ENCODE measurements at regions not wholly inside any gene's neighbourhood (a gene's known extent, or its start where the extent isn't known, plus 50 kb on each side); places are given as distances from the start of the nearest gene placed in this dataset.
A peak's percentile ranks its signal among the peaks of the same experiment; 100 is the strongest.
"Not testable (repeated sequence)": the region's sequence is repeated elsewhere in the genome, so short reads cannot be mapped to it uniquely, and the experiment has no call there.

DNA sequence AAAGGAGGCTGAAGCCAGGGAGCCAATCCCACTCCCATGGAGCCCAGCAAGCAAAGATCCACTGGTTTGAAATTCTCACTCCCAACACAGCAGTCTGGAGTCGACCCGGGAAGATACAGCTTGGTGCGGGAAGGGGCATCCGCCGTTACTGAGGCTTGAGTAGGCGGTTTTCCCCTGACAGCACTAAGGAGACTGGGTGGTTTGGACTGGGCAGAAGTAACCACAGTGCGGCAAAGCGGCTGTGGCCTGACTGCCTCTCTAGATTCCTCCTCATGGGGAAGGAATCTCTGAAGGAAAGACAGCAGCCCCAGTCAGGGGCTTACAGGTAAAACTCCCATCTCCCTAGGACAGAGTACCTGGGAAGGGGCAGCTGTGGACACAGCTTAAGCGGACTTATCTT lies 261.6 kb upstream of the KYNU start:
- DNase-seq = no peak

DNA sequence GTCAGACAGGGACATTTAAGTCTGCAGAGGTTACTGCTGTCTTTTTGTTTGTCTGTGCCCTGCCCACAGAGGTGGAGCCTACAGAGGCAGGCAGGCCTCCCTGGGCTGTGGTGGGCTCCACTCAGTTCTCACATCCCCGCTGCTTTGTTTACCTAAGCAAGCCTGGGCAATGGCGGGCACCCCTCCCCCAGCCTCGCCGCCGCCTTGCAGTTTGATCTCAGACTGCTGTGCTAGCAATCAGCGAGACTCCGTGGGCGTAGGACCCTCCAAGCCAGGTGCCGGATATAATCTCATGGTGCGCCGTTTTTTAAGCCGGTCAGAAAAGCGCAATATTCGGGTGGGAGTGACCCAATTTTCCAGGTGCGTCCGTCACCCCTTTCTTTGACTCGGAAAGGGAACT lies 264.3 kb upstream of the KYNU start:
- DNase-seq = not testable (repeated sequence)

DNA sequence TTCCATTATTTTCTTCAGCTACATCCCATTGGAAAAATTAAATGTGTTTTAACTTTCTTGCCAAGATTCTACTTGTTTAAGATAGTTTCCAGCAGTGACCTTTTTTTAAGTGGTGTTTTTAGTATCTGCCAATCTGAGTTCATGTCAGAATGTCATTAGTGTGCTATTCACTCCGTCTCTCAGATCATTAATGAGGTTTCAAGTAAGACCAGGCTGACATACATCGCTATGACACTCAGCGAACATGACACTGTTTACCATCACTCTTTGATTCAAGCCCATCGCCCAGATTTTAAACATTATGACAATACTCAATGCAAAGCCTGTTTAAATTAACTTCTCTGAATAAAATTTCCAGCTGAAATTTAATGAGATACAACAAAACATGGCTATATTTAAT lies 272.0 kb upstream of the KYNU start:
- no peak for DNase-seq

DNA sequence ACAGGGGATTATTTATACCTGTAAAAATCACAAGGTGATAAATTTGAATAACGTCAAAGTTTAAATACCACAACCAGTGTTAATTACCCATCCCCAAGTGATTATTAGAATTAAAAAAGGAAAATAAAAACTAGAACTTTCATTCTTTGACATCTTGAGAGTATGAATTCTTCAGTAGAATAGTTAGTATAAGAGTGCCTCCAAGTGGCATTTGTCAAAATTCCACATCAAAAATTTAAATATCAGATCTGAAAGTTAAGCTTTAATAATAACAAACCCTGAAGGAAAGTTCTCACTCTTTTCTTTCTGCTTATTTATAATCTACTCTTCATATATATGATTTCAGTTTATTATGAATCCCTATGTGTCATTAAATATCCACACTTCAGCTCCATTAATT lies 273.7 kb upstream of the KYNU start:
- DNase-seq = peak; percentile 10

DNA sequence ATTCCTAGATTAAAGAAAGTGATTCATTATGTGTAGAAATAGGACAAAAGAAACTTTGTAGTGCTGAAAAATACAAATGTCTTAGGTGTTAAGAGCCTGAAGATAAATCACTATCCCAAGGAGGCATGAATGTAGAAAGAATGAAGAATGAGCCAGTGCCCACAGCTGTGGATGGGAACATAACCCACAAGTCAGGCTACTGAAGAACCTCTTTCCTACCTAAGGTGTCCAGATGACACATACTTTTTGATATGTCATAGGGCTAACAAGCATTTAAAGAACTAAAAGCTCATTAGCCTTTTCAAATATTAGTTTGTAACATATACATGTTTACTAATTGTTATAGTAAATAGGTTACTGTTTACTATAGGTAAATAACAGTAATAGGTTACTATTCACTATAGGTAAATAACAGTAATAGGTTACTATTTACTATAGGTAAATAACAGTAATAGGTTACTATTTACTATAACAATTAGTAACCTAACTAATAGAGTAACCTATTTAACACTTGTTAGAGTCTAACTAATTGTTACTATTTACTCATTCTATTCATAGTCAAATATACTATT lies 275.0 kb upstream of the KYNU start:
- DNase-seq = no peak

DNA sequence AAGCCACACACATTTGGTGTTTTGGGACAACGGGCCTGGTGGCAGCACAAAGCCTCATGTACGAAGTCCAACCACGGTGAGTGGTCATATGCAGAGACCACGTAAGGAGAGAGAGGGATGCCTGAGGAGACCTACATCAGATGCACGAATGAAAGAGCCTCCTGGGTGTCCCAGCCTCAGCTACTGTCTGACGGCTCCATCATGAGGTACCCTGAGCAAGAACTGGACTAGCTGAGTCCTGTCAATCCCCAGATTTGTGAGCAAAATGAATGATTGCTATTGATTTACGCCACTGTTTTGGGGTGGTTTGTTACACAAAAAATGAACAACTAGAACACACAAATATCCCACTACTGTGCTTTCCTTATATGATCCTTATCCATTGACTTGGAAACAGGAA lies 275.7 kb upstream of the KYNU start:
- DNase-seq = no peak

DNA sequence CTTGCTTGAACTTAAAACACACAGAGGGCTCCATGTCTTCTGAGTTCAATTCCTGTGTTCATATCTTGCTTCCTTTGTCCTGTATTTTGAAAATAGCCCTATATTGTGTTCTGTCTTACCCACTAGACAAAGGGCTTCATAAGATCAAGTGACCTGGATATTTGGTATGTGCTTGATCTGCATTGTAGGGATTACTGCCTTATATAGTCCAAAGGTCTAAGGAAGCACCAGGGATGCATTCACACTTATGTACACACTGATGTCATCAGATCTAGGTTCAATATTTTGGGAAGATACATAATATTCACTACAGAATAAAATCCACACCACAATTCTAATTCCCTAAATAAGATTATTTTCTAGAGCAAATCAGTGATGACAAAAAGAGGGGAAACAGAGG lies 278.0 kb upstream of the KYNU start:
- no peak for DNase-seq

DNA sequence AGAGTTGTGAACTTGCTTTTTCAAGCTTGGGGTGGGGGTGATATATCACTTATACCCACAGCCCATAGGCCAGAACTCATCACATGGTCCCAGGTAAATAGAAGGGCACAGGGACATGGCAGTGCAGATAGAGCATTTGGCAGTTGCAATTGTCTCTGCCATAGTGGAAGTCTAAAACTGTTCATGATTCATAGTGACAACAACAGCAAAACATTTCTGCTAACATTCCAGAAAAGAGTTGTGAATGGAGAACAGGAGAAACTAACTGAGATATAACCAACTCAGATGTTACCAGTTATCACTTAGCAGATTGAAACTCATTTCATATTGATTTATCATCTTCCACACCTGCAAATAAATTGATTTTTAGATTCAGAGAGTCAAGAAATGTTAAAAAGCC lies 278.6 kb upstream of the KYNU start:
- DNase-seq = no peak

DNA sequence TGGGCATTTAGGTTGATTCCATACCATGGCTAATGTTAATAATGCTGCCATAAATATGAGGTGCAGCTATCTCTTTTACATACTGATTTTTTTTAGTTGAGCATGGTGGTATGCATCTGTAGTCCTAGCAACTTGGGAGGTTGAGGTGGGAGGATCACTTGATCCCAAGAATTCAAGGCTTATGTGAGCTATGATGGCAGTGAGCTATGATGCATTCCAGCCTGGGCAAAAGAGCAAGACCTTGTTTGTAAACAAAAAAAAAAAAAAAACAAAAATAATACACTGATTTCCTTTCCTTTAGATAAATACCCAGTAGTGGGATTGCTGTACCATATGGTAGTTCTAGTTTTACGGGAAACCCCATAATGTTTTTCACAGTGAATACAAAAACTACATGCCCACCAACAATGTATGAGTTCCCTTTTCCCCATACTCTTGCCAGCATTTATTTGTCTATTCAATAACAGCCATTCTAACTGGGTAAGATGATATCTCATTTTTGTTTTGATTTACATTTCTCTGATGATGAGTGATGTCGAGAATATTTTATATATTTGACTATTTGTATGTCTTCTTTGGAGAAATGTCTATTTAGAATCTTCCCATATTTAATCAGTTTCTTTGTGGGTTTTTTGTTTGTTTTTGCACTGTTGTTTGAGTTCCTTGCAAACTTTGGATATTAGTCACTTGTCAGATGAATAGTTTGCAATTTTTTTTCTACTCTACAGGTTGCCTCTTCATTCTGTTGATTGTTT lies 281.0 kb upstream of the KYNU start:
- no peak for DNase-seq

DNA sequence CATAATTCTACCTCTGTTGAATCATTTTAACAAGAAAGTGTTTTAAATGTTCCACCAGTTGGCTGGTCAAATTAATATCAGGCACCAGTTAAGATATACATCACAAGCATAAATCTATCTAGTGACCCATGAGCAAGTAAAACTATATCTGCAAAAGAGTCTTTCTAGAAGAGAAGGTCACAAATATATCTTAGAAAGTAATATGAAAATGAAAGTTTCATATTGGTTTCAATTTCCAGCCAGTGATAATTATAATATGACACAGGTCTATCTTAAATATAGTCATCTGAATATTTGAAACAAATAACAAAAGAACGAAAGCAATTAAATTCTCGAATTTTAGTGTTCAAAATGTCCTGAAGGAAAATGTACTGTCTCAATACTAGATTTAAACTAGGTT lies 282.5 kb upstream of the KYNU start:
- no peak for DNase-seq

DNA sequence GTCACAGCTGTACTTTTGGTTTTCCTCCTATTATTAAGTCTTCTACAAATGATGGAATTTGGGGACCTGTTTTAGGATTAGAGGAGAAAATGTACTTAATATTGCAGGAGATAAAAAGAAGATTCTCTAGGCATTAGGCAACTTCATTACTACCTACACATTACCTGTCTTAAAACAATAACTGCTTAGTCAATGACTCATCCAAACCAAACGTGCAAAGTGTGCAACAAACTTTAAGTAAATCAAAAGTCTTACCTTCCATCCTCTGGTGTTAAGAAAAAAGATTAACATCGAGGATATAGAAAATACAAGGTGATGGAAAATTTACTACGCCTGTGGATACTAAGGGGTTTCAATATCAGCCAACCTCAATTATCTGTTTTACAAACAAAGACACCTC lies 285.3 kb upstream of the KYNU start:
- DNase-seq = no peak

DNA sequence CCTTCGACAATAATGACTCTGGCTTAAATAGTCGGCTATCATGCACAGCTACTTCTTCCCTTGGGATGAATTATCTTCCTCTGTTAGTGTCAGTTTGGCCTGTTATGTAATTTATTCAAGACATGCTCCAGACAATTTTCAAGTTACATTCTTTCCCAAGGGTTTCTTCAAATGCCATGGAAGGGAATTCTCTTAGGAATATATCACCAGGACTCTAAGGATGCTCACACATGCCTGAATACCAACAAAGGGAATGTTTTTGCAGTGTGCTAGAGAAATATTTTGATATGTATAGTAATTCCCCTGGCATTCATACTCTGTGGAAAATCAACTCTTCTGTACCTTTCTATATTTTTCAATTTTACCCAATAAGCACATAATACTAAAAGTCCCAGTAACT lies 286.0 kb upstream of the KYNU start:
- DNase-seq = no peak

DNA sequence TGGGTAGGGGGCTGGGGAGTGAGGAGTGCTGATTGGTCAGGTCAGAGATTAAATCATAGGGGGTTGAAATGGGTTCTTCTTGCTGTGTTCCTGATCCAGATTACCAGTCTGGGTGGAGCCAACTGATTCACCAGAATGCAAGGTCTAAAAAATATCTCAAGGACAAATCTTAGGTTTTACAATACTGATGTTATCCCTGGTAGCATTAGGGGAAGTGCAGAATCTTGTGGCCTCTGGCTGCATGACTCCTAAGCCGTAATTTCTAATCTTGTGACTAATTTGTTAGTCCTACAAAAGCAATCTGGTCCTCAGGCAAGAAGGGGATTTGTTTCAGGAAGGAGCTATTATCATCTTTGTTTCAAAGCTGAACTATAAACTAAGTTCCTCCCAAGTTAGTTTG lies 289.2 kb upstream of the KYNU start:
- DNase-seq = no peak

DNA sequence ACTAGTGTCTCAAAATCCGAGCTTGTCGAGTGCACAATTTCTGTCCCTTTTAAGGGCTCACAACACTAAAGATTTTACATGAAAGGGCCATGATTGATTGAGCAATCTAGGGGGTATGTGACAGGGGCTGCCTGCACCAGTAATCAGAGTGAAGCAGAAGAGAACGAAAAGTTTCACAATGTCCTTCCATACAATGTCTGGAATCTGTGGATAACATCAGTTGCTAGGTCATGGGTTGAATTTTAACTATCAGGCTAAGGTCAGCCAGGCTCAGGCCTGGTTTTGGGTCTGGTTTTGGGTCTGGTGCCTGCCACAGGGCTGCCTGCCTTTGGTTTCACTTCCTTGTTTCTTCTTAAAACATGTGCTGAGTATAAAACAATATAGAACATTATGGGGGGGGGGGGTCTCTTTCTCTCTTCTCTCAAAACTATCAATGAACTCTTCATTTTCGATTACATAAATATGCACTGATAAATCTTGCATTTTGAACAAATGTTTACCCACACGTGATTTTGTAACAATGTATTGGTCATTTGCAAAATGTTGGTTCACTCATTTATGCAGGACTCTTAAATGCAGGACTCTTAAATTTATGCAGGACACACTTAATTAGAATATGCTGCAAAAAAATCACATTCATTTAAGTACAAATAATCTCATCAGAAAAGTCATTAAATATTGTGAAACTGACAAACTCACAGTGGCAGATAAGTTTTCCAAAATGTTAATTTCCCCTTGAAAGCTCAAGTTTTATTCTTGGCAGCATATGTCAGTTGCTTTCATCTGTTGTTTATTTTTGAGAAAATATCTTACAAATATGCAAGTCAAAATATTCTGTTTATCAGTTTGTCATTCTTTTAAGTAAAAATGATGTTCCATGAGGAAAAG lies 290.5 kb upstream of the KYNU start:
- no peak for DNase-seq

DNA sequence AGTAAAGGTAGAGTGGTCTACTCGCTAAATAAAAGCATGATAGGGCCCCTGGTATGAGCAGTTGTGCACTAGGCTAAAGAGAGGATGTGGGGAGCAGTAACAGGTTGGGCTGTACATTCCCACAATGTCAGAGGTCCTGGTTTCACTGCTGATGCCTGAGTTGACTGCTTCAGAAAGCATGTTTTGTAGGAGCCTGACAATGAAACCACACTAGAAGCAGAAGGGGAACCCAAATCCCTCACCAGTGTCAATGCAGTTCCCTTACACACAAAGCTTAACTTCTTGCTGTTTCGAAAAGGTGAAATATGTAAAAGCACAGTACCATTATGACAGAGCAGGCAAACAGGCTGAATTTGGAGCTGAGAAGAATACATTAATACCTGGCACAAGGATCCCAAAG lies 291.7 kb upstream of the KYNU start:
- DNase-seq = no peak

DNA sequence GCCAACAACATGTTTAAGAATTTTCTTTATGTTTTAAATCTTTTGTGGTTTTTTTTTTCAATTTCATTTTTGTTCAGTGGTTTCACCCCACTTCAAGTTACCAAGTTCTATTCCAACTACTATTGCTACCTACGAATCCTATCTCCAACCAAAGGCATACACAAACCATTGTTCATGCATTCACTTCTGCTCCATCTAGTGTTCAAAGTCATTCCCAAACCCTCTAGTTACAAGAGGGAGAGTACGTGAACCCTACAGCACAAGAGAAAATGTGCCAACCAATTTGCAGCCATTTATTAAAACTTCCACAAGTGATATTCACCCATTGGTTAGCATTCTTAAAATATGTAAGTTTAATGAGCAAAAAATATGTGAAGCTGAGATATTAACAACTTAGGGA lies 295.1 kb upstream of the KYNU start:
- no peak for DNase-seq

DNA sequence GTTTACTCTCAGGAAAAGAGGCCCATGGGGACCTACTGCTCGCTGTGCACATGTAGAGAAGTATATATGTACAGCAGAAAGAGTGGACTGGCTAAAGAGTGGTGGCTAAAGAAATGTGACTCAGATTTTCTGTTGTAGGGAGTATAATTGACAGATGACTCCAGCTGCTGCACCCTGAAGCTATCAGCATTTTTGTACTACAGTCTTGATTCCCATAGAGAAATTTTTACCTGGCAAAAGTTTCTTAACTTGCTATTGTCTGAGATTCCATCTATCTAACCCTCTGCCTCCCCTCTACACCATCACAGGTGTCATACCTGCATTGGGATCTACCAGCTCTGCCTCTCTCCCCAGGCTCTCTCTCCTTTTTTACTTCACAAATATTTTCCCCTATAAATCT lies 296.0 kb upstream of the KYNU start:
- DNase-seq = no peak

DNA sequence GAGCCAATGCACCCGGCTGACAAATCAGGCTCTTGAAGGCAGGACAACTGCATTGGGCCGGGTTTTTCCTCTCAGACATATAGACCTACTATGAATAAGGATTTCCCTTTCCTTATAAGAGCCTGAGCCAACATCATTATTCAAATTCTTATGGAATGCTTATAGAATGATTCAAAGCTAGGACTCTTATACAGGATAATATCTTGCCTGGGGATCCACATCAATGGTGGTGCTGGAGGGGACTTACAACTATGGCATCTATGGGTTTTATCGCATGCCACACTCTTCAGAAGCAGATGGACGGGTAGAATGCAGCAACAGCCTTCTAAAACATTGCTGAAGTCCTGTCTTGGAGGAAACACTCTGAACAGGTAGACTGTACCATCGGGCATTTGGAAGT lies 296.8 kb upstream of the KYNU start:
- DNase-seq = no peak

DNA sequence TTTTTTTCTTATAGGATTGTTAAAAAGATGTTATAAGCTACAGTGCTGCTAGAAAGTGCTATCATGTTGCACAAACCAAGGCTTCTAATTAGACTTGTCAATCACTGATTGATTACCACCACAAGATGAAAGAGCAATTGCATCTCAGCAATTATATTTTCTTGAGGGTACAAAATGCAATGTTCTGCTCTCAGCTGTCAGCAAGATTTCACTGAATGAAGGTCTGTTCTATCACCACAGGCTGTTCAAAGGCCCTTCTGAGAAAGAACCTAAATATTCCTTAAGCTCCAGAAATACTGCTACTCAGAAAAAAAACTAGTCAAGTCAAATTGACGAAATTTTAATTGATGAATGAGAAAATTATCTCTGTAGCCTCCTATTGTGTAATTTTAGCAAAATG lies 301.9 kb upstream of the KYNU start:
- DNase-seq = no peak

DNA sequence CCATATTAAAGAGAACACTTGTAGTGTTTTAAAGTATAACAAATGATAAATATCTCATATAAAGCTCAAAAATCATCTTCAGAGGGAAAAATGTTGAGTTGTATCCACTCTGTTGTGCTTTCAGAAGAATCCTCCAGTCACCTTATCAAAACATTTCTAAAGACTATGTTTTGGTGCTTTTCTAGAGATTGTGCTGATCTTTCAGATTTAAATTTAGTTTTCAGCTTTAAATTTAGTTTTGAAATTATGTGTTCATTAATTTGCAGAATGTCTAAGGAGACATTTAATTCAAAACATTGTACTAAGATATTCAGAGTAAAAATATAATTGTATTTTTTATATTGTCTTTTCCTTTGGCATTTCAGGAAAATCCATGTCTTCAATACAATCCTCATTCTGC lies 303.1 kb upstream of the KYNU start:
- DNase-seq = no peak

DNA sequence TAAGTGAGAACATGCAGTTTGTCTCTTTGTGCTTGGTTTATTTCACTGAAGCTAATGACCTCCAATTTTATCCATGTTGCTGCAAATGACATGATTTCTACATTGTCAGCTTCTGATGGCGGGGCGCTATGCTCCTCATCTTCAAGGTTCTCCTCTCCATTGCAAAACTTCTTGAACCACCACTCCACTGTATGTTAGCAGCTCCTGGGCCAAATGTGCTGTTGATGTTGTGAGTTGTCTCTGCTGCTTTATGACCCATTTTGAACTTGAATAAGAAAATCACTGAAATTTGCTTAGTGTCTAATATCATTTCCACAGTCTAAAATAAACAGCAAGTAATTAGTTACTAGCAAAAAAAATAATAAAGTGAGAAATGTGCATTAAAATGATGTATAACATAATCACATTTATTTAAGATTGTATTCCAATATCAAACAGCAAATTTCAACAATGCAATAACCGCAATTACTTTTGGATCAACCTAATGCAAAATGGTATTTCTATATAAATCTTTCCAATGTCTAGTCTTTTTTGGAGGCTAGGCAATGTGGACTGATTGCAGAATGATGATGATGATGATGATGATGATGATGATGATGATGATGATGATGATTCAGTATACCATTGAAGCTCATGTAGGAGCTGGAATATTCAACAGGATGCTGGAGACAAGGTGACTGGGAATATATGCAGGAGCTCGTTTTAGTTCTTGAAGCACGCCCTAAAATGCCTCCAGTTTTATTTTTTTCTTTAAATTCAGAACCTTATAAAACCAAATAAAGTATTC lies 304.9 kb upstream of the KYNU start:
- no peak for DNase-seq

DNA sequence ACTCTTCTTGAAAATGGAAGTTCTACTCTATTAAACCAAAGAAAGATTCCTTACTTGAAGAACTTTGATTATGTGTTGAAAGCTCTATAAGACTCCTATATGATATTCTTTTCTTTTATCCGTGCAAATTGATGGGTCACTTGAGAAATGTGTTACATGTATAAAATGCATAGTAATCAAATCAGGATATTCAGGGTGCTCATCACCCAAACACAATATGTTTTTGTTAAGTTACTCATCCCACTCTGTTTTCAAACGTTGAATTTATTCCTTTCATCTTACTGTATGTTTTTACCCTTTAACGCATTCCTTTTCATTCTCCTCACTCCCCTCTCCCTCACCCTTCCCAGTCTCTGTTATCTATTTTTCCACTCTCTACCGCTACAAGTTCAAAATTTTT lies 305.5 kb upstream of the KYNU start:
- DNase-seq = no peak

DNA sequence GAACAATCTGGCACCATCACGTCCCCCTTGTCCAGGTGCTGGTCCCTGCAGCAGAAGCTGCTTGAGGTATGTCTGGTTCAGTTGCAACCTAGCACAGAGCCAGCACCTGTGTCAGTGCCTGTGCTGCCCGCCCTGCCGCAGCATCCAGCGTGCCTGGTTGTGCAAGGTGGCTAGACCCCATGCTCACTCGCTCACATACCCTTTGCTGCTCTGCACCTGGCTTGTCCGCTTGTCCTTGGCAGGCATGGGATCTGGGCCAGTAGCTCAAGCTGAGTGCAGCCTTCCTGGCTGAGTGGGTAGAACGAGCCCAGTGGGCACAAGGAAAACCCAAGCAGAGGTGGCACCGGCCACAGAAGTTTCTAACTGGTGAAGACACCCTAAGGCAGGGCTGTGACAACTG lies 314.6 kb upstream of the KYNU start:
- no peak for DNase-seq
